GM21360 (cell line): ENCODE measurements at regions not wholly inside any gene's neighbourhood (a gene's known extent, or its start where the extent isn't known, plus 50 kb on each side); places are given as distances from the start of the nearest gene placed in this dataset.
"Not testable (repeated sequence)": the region's sequence is repeated elsewhere in the genome, so short reads cannot be mapped to it uniquely, and the experiment has no call there.

ENCODE experiments used
- ATAC-seq: cut with Tn5 transposase; IDR thresholded peaks from one replicate; pipeline ENCODE4 v1.9.1; 2021; ENCODE audit warnings: mild to moderate bottlenecking, moderate library complexity; ENCODE audit not compliant: unreplicated experiment

- no peak for ATAC-seq
Measured at GRCh38 chr1:70667494-70668170, 256.6 kb downstream of the CTH start.

GRCh38 chr1:70671006-70671405 is 259.9 kb downstream of the CTH start:
- no peak for ATAC-seq

- no peak for ATAC-seq
Measured at GRCh38 chr1:70672442-70672888, 261.4 kb downstream of the CTH start.

GRCh38 chr1:70674941-70675685 is 264.0 kb downstream of the CTH start:
- ATAC-seq = no peak

GRCh38 chr1:70675737-70676156 is 264.7 kb downstream of the CTH start:
- peak; percentile 84 for ATAC-seq

GRCh38 chr1:70685300-70686286 is 274.5 kb downstream of the CTH start:
- peak; percentile 98 for ATAC-seq

- ATAC-seq = no peak
Measured at GRCh38 chr1:70688580-70688979, 277.5 kb downstream of the CTH start.

GRCh38 chr1:70706381-70707037 is 295.4 kb downstream of the CTH start:
- no peak for ATAC-seq

- no peak for ATAC-seq
Measured at GRCh38 chr1:70707214-70707613, 296.1 kb downstream of the CTH start.

GRCh38 chr1:70714149-70714548 is 303.1 kb downstream of the CTH start:
- no peak for ATAC-seq

GRCh38 chr1:70717211-70717610 is 306.1 kb downstream of the CTH start:
- no peak for ATAC-seq

GRCh38 chr1:70717656-70718055 is 306.6 kb downstream of the CTH start:
- no peak for ATAC-seq

GRCh38 chr1:70718086-70718630 is 307.1 kb downstream of the CTH start:
- ATAC-seq = no peak

GRCh38 chr1:70719154-70719553 is 308.1 kb downstream of the CTH start:
- no peak for ATAC-seq

- ATAC-seq = no peak
Measured at GRCh38 chr1:70720109-70720508, 309.0 kb downstream of the CTH start.

GRCh38 chr1:70720521-70720920 is 309.5 kb downstream of the CTH start:
- no peak for ATAC-seq

- ATAC-seq = no peak
Measured at GRCh38 chr1:70727886-70728489, 316.9 kb downstream of the CTH start.

GRCh38 chr1:70736518-70736917 is 311.1 kb downstream of the PTGER3 start:
- not testable (repeated sequence) for ATAC-seq

GRCh38 chr1:70737125-70737524 is 310.5 kb downstream of the PTGER3 start:
- ATAC-seq = no peak

- no peak for ATAC-seq
Measured at GRCh38 chr1:70738624-70739023, 309.0 kb downstream of the PTGER3 start.
